GM11168 (cell line): ENCODE measurements at regions not wholly inside any gene's neighbourhood (a gene's known extent, or its start where the extent isn't known, plus 50 kb on each side); places are given as distances from the start of the nearest gene placed in this dataset.
"Not testable (repeated sequence)": the region's sequence is repeated elsewhere in the genome, so short reads cannot be mapped to it uniquely, and the experiment has no call there.

ENCODE experiments used
- in situ Hi-C: fragments of 300-500 bp; cut with MboI; formaldehyde crosslinking; loops from one replicate; pipeline ENCODE4 v1.12.0; 2022; ENCODE audit warnings: low sequenced_read_pairs; ENCODE audit not compliant: unreplicated experiment

DNA sequence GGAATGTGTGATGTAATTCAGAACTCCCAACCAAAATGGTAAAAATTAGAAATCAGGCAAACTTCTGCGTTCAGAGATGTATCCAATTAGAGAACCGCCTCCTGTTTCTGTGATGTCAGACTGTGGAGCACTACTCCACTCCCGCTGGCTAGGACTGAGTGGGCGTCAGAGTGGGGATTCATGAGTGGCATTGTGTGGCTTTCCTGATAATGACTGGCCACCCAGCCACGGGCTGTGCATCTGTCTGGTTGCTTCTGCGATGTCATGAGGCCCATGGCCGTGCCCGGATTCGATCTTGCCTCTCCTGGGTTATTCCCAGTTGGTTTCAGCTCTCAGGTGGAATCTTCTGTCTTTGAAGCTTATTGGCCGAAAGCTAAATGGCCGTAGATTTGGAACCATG is 87.1 kb upstream of the KCNA1 start:
- in situ Hi-C loops: no loop called here

DNA sequence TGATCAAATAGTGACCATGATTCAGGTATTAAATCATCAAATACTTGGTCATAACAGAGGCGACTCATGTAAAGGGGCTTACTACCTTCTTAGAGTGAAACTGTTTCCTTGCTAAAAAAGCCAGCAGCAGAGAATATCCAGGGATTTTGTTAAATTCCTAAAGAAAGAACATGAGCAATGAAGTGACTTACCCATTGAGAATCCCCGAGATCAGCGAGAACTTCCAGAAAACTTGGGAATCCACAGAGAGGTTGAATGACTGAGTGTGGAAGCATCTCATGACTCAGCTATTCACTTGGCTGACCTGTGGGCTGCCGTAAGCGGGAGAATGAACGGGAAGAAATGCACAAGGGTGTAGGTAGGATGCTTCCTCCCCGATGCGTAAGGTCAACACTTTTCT is 85.3 kb upstream of the KCNA1 start:
- in situ Hi-C loops: no loop called here

DNA sequence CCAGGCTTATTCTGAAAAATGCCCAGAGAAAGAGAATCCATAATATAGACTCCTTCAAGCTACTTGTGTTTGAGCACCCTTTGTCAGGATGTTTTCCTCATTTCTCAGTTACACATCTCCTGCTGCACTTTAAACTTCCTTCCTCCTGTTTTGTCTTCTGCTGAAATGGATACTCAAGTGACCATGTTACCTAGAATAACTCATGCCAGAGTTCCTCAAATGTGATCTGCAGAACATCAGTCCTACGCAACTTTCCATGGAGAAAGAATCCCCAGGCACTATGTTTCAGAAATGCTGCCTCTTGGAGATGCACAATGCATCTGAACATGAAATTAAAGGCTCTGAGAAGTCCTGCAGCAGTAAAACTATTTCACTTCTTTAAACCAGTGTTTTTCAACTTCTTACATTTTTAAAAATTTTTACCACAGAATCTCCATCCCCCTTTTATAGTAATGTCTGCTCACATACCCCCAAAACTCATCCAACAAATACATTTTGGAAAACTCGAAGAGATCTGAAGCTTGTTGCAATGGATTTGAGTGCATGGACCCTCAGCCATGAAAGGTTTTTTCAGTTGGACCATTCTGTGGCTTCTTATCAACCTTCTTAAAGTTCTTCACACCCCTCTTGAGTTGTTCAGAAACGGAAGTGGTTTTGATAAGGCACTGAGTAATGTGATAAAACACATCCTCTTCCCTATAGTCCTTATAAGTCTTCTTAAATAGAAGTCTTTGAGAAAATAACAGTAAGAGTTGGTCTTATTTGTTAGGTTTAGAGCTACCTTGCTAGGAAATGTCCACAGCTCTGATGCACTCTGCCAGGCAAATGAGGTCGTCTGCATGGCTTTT is 84.5 kb upstream of the KCNA1 start:
- in situ Hi-C loops: no loop called here

DNA sequence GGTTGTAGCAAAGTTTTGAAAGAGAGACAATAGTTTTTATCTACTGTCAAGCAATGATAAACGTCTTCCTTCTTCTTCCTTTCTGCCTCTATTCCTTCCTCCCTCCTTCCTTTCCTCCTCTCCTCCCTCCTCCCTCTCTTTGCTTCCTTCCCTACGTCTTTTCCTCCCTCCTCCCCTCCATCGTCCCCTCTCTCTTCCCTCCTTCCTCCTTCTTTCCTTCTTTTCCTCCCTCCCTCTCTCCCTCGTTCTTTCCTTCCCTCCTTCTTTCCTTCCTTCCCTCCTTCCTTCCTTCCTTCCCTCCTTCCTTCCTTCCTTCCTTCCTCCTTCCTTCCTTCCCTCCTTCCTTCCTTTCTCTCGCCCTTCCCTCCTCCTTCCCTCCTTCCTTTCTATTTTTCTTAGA is 82.8 kb upstream of the KCNA1 start:
- in situ Hi-C loops: no loop called here

DNA sequence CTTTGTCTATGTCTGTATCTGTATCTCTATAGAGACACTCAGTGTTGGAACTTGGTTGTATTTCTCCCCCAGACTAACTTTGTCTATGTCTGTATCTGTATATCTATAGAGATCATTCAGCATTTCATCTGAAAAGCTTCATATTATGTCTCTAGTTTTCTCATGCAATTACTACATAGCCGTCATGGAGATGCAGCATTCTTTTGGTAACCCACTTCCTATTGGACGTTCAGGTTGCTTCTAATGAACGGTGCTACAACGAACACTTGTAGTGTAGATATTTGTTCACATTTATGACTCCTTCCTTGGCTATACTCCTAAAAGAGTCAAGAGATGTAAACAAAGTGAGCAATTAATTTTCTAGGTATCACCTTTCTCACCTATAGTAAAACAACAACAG is 81.5 kb upstream of the KCNA1 start:
- in situ Hi-C loops: no loop called here

DNA sequence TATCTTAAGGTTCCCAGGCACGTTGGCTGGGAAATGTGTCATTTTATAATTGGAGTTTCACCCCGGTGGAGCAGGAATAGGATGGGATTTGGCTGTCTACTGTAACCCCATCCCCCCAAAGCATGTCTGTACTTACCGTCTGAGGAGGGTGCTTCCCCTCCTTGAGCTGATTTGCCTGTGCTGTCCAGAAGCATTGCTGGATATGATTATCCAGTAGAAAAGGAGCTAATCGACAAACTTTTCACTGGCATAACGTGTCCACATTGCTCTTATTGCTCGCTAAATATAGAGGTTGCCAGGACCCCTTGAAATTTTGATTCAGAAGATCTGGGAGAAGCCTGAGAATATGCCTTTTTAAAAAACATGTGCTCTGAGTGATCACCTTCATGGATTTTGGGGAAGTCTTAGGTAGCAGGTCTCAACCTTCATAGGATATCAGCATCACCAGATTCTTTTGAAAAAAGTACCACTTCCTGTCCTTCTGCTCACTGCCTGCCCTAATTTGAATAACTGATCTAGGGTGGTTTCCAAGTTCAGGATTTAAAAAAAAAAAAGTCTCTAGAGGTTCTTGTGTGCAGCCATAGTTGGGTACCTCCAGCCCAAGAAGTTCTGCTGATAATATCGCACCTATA is 80.4 kb upstream of the KCNA1 start:
- in situ Hi-C loops: no loop called here

DNA sequence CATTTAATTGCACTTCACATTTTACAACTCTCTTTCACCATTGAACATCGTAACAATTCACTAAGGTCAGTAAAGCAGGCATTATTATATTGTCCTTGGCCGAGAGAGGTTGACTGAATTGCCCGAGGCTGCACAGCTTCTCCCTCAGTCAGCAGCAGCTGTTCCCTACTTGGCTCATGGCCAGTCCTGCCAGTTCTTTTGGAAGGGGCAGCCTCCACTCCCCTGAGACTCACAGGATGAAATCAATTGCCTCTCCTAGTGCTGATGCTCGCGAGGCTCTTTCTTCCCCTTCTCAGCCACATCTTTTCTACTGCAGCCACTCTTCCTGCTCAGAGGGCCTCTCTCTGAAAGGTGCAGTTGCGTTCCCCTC is 79.9 kb upstream of the KCNA1 start:
- in situ Hi-C loops: no loop called here

DNA sequence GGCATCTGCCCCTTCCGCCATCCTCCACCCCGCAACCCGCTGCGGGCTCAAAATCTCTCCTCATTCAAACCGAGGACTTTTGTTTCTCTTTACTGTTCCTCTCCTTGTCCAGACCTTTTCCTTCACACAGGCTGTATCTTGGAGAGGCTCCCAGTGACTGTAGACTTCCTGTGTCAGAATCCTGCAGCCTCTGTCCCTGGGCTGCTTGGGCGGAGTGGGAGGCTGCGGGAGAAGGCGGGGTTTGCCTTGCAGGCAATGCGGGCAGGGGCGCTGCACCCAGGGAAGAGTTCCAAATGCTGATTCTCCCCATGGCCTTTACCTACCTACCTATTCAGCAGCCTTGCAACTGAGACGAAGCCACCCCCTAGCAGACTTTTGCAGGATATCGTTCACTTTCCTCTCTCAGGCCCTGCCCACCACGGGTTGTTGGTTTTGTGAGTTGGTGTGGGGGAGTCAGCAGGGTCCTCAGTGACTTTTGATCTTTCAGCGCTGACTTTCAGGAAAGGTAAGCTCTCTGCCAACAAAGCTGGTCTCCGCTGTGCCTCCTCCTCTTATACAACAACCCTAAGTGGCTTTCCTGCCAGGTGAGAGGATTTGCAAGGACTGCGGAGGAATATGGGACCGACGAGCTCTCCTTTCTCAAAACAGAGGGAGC is 79.0 kb upstream of the KCNA1 start:
- in situ Hi-C loops: no loop called here

DNA sequence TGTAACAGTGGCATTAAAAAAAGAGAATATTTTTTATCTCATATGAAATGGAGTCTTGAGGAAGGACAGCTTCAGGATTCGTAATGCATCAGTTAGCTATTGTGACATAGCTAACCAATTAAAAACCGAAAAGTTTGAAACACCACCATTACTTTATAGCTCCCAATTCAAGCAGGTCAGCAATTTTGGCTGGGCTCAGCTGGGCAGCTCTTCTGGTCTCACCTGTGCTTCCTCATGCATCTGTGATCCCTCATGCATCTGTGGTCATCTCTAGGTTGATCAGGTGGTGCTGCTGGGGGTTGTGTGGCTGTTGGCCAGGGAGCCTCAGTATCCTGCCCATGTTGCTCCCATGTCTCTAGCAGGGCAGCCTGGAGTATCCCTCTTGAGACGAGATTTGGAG is 76.7 kb upstream of the KCNA1 start:
- in situ Hi-C loops: no loop called here

DNA sequence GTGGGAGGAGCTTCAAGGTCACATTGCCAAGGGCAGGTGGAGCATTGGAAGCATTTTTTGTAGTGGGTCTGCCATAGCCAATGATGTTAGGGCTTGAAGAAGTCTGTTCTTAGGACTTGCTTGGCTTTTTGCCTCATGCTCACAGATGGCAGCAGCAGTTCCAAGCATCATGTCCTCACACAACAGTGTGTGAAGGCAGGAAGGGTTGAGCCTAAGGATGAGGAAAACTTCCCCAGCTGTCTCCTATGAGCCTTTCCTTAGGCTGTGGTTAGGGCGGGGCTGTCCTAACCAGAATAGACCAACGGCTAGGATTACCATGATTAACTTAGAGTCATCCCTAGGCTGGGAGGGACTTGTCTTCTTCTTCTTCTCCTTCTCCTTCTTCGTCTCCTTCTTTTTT is 76.2 kb upstream of the KCNA1 start:
- in situ Hi-C loops: no loop called here

DNA sequence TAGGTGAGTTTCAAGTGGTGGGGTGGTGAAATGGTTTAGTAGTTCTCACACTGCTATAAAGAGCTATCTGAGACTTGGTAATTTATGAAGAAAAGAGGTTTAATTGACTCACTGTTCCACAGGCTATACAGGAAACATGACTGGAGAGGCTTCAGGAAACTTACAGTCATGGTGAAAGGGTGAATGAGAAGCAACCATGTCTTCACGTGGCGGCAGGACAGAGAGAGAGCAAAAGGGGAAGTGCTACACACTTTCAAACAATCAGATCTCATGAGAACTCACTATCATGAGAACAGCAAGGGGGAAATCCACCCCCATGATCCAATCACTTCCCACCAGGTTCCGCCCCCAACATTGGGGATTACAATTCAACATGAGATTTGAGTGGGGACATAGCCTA is 67.3 kb upstream of the KCNA1 start:
- in situ Hi-C loops: not testable (repeated sequence)

DNA sequence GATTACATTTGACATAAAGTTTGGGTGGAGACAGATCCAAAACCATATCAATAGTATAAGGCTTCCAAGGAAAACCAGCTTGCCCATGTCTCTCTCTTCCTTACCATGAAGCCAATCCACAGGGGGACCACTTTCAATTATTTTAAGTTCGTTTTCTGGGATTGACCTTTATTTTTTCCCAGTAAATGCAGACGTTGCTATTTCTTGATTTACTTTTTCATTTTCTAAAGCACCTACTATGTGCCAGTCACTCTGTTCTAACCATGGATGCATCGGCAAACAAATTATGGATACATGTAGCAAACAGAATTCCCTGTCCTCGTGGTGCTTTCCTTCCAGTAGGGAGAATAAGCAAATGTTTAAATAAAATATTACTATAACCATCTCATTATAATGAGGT is 65.8 kb upstream of the KCNA1 start:
- in situ Hi-C loops: no loop called here

DNA sequence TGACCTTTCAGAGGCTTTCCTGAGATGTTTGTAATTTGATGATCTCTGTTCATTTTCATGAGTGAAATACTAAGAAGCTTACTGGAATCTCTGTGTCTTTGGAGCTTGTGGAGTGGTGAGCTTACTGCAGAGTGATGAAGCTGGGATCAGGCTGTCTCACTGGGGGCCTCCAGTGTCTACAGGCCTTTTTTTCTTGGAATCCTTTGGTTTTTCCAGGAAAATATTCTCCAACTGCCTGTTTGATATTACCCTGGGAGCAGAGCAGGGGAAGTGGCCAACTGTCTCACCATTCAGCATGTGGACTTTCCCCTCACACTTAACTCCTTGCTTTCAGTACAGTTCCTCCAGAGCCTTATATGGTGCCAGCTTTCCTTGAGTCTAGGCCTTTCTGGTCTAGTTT is 62.0 kb upstream of the KCNA1 start:
- in situ Hi-C loops: no loop called here

DNA sequence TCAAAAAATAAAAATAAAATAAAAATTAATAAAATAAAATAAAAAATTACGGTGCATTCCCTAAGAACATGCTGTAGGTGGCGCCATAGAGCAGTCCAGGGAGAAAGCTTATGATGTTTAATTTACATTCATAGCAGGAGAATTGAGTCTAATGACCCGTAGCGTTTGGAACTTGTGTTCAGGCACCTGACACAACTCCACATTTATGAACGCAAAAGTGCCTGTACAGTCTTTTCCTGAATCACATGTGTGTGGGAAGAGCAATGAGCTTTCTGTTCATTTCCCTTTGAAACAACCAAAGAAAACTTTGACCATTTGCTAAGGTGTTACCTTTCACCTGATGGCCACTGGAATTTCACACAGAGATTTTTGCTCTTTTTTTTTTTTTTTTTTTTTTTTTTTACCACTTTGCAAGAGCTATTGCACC is 60.6 kb upstream of the KCNA1 start:
- in situ Hi-C loops: no loop called here

DNA sequence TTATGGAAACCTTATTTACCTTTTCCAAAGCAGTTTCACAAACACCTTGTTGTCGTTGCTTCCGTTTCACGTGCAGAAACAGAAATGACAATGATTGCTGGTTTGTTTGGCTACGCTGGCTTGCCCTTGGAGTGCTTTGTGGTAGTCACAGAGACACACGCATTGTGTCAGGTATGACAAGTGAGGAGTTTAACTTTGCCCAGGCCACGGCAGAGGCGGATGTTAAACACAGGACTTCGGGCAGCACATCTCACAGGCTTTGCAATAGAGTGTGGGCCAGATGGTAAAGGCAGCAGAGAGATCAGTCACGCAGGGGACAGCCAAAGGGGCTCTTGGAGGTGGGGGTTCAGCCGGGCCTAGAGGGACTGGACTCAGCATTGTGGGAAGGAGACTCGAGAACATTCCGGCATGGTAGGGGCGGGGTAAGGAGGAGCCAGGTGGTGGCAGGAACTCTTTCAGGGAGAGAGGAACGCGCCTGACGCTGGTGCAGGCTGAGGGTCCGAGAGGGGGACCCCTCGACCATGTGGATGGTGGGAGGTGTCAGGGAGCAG is 59.8 kb upstream of the KCNA1 start:
- in situ Hi-C loops: no loop called here

DNA sequence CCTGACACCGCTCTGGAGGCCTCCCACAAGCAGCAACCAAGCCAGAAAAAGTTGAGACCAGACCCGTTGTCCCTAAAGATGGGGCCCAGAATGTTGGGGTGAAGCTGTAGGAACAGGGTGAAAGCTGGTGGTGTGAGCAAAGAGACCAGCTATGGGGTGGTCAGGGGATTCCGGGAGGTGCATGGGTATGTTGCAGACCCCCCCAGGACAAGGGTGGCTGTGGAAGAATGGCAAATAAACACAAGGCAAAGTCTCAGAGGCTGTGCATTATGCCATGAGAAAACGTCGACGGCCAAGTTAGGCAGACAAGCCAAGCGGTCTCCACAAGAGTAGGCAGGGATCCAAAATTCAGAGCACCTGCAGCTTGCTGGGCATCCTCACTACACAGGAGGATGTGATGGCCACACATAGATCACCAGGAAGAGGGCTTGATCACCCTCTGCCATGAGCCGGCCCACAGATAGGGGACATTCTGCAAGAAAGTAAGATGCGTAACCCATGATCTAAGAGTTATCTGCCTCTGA is 58.8 kb upstream of the KCNA1 start:
- in situ Hi-C loops: no loop called here

DNA sequence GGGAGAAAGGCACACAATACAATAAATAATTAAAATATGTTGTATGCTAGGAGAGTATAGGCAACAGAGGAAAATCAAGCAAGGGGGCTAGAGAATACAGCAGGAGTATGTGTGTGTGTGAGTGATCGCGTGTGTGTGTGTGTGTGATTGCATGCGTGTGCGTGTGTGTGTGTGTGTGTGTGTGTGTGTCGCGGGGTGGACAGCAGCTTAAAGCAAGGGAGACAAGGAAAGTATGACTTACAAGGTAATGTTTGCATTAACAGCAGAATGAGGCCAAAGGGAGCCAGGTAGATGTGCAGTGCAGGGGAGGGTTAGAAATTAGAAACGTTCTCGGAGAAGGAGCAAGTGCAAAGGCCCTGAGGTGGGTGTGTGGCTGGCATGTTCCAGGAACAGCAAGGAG is 57.4 kb upstream of the KCNA1 start:
- in situ Hi-C loops: no loop called here

DNA sequence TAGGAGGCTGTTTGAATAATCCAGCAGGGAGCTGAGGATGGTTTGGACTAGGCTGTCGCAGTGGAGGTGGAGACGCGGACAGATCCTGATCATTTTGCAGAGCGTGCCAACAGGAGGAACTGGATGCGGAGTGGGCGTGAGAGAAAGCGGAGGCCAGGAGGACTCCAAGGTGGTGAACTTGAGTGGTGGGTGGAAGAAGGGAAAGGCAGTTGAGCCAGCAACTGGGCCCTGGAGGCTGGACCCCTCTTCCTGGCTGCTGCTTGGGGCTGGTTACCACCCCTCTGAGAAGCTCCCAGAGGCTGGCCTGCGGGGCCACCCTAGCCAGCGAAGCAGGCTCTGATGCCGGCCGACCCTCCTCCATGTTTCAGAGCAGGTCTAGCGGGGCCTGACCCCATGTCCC is 56.8 kb upstream of the KCNA1 start:
- in situ Hi-C loops: no loop called here

DNA sequence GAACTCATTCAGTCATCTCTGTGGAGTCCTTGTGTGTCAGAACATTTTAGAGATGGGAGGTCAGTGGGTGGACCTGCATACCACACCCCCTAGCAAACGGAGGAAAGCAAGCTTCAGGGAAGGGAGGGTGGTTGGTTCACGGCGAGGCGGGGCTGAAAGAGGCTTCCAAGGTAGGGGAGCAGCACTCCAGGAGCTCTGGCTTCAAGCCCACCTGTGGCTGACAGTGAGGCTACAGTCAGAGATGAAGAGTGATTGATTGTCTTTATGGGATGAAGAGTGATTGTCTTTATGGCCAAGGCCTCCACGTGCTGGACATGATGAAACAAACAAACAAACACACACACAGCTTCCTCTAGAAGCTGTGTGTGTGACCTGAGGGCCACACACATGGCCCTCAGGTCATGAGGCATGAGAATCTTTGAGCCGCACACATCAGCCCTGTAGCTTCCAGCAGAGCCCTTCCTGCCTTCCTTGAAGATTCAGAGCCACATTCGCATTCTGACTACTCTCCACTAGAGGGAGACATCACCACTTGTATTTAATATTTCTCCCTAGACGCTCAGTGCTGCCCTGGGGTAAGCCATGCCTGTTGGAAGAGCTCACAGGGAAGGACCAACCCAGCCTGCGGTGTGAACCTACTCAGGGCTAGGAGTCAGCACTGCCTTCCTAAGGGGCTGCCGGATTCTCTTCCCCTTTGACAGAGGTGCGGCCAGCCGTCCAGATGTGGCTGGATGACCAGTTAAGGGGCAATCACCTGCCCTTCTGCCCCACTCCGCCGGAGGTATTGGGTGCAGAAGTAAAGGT is 54.4 kb upstream of the KCNA1 start:
- in situ Hi-C loops: no loop called here

DNA sequence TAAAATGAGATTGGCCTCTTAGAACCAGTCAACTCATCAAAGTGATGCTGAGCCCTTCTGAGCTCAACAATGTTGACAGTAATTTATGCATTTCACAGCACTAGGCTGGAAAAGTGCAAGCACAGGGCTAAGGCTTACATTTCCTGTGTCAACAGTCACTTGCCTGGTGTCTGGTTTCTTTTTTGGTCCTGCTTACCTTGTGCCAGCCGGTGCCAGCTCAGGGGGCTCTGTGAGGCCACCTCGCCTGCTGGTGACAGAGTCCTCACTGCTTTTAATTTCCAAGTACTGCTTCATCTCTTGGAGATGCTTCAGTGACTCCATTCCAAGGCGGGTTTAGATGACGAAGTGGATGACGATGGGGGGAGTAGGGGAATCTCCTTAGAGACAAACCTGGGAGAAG is 53.1 kb upstream of the KCNA1 start:
- in situ Hi-C loops: no loop called here
